ENCODE measurements at regions not wholly inside any gene's neighbourhood (a gene's known extent, or its start where the extent isn't known, plus 50 kb on each side); places are given as distances from the start of the nearest gene placed in this dataset.

DNA sequence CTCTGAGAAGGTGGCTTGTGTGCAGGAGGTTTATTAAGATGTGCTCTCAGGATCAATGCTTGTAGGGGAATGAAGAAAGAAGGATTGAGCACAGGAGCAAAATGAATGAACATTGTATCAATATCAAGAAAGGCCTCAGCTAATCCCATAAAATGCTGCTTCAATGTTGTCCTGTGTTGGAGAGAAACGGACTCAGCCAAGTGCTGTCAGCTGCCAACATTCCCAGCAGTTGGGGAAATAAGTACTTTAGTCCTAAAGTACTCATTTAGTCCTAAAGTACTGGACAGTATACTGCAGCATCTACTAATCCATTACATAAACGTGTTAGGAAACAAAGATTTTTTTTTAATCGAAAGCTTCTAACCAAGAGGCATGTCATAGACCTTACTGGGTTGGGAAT is 255.9 kb downstream of the SEC23A start (continued):
- TF ChIP-seq SAP30 (IDR thresholded peaks at IDR 0.05; ENCODE audit: insufficient read depth, insufficient replicate concordance, low read length): no peak

All from H1 (cell line).